HG03064 (cell line): ENCODE measurements at regions not wholly inside any gene's neighbourhood (a gene's known extent, or its start where the extent isn't known, plus 50 kb on each side); places are given as distances from the start of the nearest gene placed in this dataset.
"Not testable (repeated sequence)": the region's sequence is repeated elsewhere in the genome, so short reads cannot be mapped to it uniquely, and the experiment has no call there.

Experiments
- ATAC-seq: cut with Tn5 transposase; IDR thresholded peaks from one replicate; pipeline ENCODE4 v1.9.1; 2021; ENCODE audit warnings: low read depth; ENCODE audit not compliant: unreplicated experiment

- no peak for ATAC-seq
Observed at GRCh38 chr11:80297858-80298632, 857.2 kb upstream of the TENM4 start.

DNA sequence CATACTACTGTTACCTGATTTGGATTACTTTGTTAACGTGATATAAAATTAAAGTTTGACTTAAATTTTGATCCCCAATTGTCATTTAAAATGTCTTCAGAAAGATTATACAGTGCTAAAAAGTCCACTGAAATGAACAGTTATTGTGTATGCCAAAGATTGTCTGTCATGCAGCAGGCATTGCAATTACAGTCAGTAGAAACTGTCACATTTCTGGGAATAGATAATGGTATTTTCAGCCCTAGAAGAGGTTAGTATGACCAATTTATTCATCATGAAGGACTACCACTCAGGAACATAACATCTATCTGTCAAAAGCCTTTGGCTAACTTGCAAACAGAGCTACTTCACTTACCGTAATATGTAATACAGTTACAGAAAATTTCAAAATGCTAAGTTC, 852.5 kb upstream of the TENM4 start:
- no peak for ATAC-seq

- no peak for ATAC-seq
Observed at GRCh38 chr11:80284946-80285785, 844.3 kb upstream of the TENM4 start.

DNA sequence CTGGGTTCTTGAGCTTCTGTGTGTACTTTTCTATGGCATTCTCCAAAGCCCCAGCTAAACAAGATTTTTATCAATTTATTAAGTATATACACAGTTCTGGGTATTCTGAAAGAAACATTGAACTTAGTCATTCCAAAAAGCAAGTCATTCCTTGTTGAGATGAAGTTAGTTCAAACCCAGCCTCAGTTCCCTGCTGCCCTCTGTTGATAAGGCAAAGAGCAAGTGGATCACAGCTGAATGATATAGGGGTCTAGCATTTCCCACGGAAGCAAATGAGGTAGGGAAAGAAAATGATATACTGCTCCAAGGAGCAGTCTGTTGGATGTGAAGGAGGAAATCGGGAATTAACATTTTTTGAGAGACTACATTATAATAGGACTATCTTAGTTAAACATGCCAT, 841.8 kb upstream of the TENM4 start:
- no peak for ATAC-seq

DNA sequence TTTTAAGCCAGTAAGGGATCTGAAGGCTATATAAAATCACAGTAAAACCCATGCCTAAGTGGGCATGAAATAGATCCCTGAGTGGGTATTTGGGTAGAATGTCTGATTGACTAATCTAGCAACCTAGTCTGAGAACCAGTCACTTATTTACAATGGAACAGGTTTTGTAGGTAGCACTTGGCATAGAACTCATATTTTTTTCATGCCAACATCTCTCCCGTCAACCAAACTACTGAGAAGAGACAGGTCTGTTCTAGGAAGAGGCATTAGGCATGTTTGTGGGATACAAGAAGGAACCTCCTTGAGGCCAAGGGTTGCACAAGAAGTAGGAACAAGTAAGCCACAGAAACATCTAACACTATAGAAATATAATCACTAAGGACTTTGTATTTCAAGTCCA, 840.4 kb upstream of the TENM4 start:
- no peak for ATAC-seq

DNA sequence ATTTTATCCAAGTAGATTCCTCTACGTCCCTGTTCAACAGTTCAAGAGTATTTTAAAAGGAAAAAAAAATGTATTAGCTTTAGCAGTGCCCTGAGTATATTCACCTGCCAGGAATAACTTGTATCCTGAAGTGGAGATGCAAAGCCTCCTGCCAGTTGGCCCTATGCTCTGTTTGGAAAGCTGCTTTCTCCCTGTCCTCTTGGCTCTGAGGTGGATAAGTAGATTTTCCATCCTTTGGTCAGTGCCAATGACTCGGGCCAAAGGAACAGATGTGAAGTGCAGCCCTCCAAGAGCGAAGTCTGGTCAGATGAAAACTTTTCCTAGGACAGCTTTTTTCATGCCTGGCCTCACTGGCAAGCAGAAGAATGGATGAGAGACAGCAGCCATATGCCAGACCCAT, 839.9 kb upstream of the TENM4 start:
- no peak for ATAC-seq

- ATAC-seq: no peak
Observed at GRCh38 chr11:80261776-80262175, 820.9 kb upstream of the TENM4 start.

GRCh38 chr11:80257319-80258015, 816.6 kb upstream of the TENM4 start:
- ATAC-seq: not testable (repeated sequence)

GRCh38 chr11:80255021-80255420, 814.2 kb upstream of the TENM4 start:
- ATAC-seq: no peak

- ATAC-seq: no peak
Observed at GRCh38 chr11:80241766-80242165, 800.9 kb upstream of the TENM4 start.

DNA sequence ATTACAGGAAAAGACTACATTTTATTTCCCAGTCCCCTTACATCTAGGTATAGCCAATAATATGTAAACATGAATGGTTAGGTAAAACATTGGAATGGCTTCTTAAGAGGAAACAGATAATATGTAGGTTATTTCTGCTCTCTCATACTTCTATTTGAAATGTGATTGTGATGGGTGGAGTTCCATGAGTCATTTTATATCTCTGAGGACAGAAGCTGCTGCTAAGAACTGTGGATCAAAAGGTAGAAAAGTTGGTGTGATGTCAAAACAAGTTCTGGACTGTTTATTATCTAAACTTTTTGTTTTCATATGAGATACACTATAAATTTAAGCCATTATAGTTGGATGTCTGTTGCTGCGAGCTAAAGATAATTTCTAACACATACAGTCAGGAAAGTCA, 799.4 kb upstream of the TENM4 start:
- no peak for ATAC-seq

GRCh38 chr11:80239217-80239616, 798.4 kb upstream of the TENM4 start:
- ATAC-seq: no peak

GRCh38 chr11:80227915-80228314, 787.1 kb upstream of the TENM4 start:
- ATAC-seq: no peak

DNA sequence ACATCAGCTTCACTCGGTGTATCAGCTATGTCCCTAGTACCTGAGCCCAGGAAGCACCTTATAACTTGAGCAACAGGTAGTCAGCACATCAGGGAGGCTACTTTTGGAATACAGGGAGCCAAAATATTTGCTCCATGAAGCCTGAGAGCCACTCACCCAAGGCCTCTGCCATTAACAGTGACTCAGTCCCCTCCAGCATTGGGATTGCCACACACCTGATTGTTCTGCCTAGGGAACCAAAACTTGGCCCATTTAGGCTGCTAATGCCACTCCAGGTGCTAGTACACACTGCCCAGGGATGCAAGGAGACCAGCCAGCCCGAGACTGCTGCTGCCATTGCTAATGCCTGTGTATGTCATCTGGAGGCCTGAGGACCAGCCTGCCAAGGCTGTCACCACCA, 773.6 kb upstream of the TENM4 start:
- ATAC-seq: no peak

GRCh38 chr11:80211673-80212072, 770.8 kb upstream of the TENM4 start:
- no peak for ATAC-seq

DNA sequence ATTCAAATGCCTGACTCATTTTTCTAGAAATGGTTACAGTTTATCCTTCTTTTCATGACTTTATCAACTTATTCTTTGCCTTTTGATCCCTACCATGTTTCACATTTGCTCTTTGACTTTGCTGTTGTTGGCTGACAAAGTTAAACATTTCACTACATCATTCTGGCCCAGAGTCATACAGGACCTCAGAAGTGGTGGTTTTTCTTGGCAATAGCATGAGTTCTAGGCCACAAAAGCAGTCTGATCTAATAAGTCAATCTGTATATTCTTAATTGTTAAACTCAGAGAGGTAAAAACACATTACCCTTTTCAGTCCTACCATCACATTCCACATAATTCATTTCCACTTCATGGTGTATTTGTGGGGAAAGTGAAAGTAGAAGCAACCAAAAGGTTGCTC, 763.2 kb upstream of the TENM4 start:
- no peak for ATAC-seq

- ATAC-seq: no peak
Observed at GRCh38 chr11:80196932-80197554, 756.2 kb upstream of the TENM4 start.

- ATAC-seq: no peak
Observed at GRCh38 chr11:80196041-80196440, 755.2 kb upstream of the TENM4 start.

- no peak for ATAC-seq
Observed at GRCh38 chr11:80194625-80195024, 753.8 kb upstream of the TENM4 start.

DNA sequence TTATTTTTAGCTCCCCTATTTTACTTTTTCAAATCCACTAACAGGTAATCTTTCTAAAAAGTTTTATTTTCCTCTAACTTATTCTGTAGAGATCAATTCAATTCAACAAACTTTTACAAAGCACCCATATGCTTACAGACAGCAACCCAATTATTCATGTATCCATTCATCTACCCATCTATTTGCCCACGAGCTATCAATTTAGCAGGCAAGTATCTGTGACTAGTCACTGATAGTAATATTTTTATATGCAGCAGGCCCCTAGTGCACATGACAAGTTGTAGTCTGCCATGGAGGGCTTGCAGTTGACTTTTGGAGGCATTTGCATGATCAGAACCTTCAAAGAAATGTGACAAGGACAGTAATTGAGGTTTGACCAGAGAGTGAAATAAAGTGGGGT, 753.2 kb upstream of the TENM4 start:
- ATAC-seq: no peak

GRCh38 chr11:80188076-80188627, 747.3 kb upstream of the TENM4 start:
- no peak for ATAC-seq
